Heart right ventricle (tissue), 16 donors: ENCODE measurements at regions not wholly inside any gene's neighbourhood (a gene's known extent, or its start where the extent isn't known, plus 50 kb on each side); places are given as distances from the start of the nearest gene placed in this dataset.
"Not testable (repeated sequence)": the region's sequence is repeated elsewhere in the genome, so short reads cannot be mapped to it uniquely, and the experiment has no call there.

Source experiments
- ATAC-seq, 8 donors: fragments of 200-7000 bp; cut with Tn5 transposase; one replicate each; pipeline ENCODE4 v1.9.1; 2020; ENCODE audit warnings: mild to moderate bottlenecking in 8 of 8, moderate library complexity in 8 of 8, moderate number of reproducible peaks in 1 of 8
- DNase-seq, 2 donors: peaks; one replicate each; pipeline ENCODE4 v3.0.0-alpha.2; 2020
- H3K27ac ChIP-seq, 10 donors: fragments of 200-600 bp; sonication (generic) in 2 of 10; one replicate each; pipeline versions ENCODE4 v1.5.0 to v1.8.0; 2020 to 2022; ENCODE audit warnings: mild to moderate bottlenecking in 3 of 10
- H3K27me3 ChIP-seq, 7 donors: fragments of 200-600 bp; one replicate each; pipeline ENCODE4 v1.8.0; 2021 to 2022; ENCODE audit warnings: mild to moderate bottlenecking in 2 of 7
- H3K36me3 ChIP-seq, 9 donors: fragments of 200-600 bp; sonication (generic) in 1 of 9; one replicate each; pipeline versions ENCODE4 v1.5.0 to v1.8.0; 2020 to 2022; ENCODE audit warnings: mild to moderate bottlenecking in 2 of 9
- H3K4me1 ChIP-seq, 9 donors: fragments of 200-600 bp; sonication (generic) in 1 of 9; one replicate each; pipeline versions ENCODE4 v1.5.0 to v1.8.0; 2020 to 2022; ENCODE audit warnings: mild to moderate bottlenecking in 4 of 9
- H3K4me3 ChIP-seq, 10 donors: fragments of 200-600 bp; sonication (generic) in 2 of 10; one replicate each; pipeline versions ENCODE4 v1.5.0 to v1.8.0; 2020 to 2022; ENCODE audit warnings: mild to moderate bottlenecking in 7 of 10, moderate library complexity in 2 of 10
- H3K9me3 ChIP-seq, 11 donors: fragments of 200-600 bp in 10 of 11; sonication (generic) in 2 of 11; one replicate each; pipeline versions ENCODE4 v1.5.0 to v1.8.0; 2013 to 2022; ENCODE audit warnings: mild to moderate bottlenecking in 2 of 11, control low read depth in 1 of 11, moderate library complexity in 1 of 11
- WGBS, 2 donors: extraction: QIAGEN DNeasy Blood & Tissue Kit; methylation state at CpG; one replicate each; pipeline ENCODE4 v1.1.7; 2013; ENCODE audit warnings: inconsistent platforms in 1 of 2; 5-methylcytosine and 5-hydroxymethylcytosine counted together
- intact Hi-C, 10 donors: fragments of 100-400 bp; cut with DNase I; formaldehyde crosslinking; loops; one replicate each; pipeline versions ENCODE4 v1.11.1 to v1.14.2; 2022
- TF ChIP-seq, protein P1 (sequence below), 9 donors: fragments of 200-600 bp; sonication (generic) in 2 of 9; IDR thresholded peaks; one replicate each; pipeline versions ENCODE4 v1.5.0 to v1.8.0; 2021 to 2022; ENCODE audit warnings: antibody characterized with exemption in 9 of 9, mild to moderate bottlenecking in 5 of 9, moderate library complexity in 1 of 9
- donor health status: Arrhythmogenic right ventricular cardiomyopathy.
- donor health status: ischemic (EF 13 %, LVEDD 7.1; RV severe dilation, severe dysfunction).
- donor health status: healthy with polysubstance abuse.
- donor health status: DM: no; HTN: yes; CAD: no.
- donor health status: DM: no; HTN: no; CAD: no.
- donor health status: ischemic (EF 25% LVEDD 6.9; RV normal size, moderate dysfunction).
- donor health status: ischemic (EF 25% LVEDD 5.7; RV mildly dilated, moderate dysfunction).
- donor health status: healthy.
- donor health status: DM: yes; HTN: yes; CAD: no.
- donor health status: Ischemic cardiomyopathy.
- donor health status: ischemic (EF 35%, LVEDD 5.7; RV mildly dilated, moderate dysfunction).
- donor health status: nonischemic (EF 11% LVEDD 7.7; RV severe dilation, severe dysfunction).
- donor health status: DM: yes; HTN: yes; CAD: no.
- donor health status: PGD.
- donor health status: ischemic (EF 29% LVEDD 5.4; RV normal size, mild dysfunction).
- donor health status: nonischemic (EF 23%, LVEDD 6.1; RV moderate dilation, normal function).

- Histone ChIP-seq H3K4me3 (peak overlapping the region in 9 of 10 donors; percentile 28 to 67 (median 65)), H3K27ac (peak overlapping the region in 9 of 10 donors; percentile 38 to 90 (median 79)), H3K9me3 (no peaks in the 10 kb centered on the region), H3K27me3 (no peaks in the 10 kb centered on the region), H3K36me3 (no peaks in the 10 kb centered on the region), H3K4me1 (peaks cover 0 to 54% (median 14%) of the 10 kb centered on the region in 9 donors)
- no peak for ATAC-seq
- WGBS, 2 donors, result 49 to 55% methylated on average over 7 of the region's 7 CpGs
- DNase-seq, result no peak
- TF ChIP-seq, protein P1, sequence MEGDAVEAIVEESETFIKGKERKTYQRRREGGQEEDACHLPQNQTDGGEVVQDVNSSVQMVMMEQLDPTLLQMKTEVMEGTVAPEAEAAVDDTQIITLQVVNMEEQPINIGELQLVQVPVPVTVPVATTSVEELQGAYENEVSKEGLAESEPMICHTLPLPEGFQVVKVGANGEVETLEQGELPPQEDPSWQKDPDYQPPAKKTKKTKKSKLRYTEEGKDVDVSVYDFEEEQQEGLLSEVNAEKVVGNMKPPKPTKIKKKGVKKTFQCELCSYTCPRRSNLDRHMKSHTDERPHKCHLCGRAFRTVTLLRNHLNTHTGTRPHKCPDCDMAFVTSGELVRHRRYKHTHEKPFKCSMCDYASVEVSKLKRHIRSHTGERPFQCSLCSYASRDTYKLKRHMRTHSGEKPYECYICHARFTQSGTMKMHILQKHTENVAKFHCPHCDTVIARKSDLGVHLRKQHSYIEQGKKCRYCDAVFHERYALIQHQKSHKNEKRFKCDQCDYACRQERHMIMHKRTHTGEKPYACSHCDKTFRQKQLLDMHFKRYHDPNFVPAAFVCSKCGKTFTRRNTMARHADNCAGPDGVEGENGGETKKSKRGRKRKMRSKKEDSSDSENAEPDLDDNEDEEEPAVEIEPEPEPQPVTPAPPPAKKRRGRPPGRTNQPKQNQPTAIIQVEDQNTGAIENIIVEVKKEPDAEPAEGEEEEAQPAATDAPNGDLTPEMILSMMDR (IDR thresholded peaks at IDR 0.05), result no peak
- intact Hi-C loops, result loop anchor here in 4 of 10 donors (10.0 kb wide), 4 partner anchors 344 to 1106 kb away; partner anchors contain the start of gene ZNF184 (in 2 of the 4)
Measured at GRCh38 chr6:27130668-27131428, 116.7 kb upstream of the PRSS16 start.

DNA sequence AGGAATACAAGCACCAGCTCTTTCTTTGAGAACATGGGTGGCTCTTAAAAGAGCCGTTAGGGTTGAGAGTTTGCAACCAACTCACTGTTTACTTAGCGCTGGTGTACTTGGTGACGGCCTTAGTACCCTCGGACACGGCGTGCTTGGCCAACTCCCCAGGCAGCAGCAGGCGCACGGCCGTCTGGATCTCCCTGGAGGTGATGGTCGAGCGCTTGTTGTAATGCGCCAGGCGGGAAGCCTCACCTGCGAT is 115.3 kb upstream of the PRSS16 start:
- Histone ChIP-seq H3K27ac (peak overlapping the region; percentile 11 to 90 (median 79)), H3K4me3 (peak overlapping the region; percentile 30 to 67 (median 64)), H3K4me1 (peaks cover 0 to 47% (median 14%) of the 10 kb centered on the region in 9 donors)
- H3K27me3 ChIP-seq, H3K36me3 ChIP-seq, H3K9me3 ChIP-seq, DNase-seq: not testable (repeated sequence)
- ATAC-seq, result peak in 2 of 8 donors; percentile 0 to 4
- WGBS, 2 donors, result 0% methylated on average over 14 of the region's 14 CpGs
- intact Hi-C loops, result loop anchor here in 5 of 10 donors (2.0 to 10.0 kb wide), 5 partner anchors 15 to 1107 kb away; partner anchors contain the start of gene ZNF184 (in 2 of the 5)

DNA sequence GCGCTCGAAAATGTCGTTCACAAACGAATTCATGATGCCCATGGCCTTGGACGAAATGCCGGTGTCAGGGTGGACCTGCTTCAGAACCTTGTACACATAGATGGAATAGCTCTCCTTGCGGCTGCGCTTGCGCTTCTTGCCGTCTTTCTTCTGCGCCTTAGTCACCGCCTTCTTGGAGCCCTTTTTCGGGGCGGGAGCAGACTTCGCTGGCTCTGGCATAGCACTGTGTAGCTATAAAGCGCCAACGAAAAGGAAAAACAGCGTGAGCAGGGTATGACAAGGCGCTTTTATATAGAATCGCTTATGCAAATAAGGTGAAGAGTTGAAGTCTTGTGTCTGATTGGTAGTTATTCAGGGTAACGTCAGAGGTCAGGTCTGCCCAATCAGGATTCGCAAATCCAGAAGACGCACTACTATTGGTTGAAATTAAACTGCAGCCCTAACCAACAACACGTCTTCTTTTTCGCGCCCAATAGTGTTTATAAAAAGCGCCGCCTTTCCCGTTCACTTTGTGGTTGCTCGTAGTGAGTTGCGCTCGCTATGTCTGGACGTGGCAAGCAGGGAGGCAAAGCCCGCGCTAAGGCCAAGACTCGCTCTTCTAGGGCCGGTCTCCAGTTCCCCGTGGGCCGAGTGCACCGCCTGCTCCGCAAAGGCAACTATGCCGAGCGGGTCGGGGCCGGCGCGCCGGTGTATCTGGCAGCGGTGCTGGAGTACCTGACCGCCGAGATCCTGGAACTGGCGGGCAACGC is 114.8 kb upstream of the PRSS16 start:
- peak; percentile 95 to 97 (median 96) for ATAC-seq
- intact Hi-C loops, result loop anchor here in 5 of 10 donors (2.0 to 10.0 kb wide), 5 partner anchors 14 to 1108 kb away; partner anchors contain the start of gene ZNF184 (in 2 of the 5)
- WGBS, 2 donors, result 0 to 1% methylated on average over 53 of the region's 53 CpGs

GRCh38 chr6:27133281-27134227 is 113.9 kb upstream of the PRSS16 start:
- ATAC-seq (peak in 3 of 8 donors; percentile 2 to 24 (median 12)), DNase-seq (peak in 1 of 2 donors; percentile 64)
- intact Hi-C loops, result loop anchor here in 5 of 10 donors (2.0 to 10.0 kb wide), 5 partner anchors 13 to 1109 kb away; partner anchors contain the start of gene ZNF184 (in 2 of the 5)
- Histone ChIP-seq H3K27me3 (no peaks in the 10 kb centered on the region), H3K4me3 (peak overlapping the region; percentile 31 to 67 (median 64)), H3K36me3 (peaks cover 0 to 4% (median 0%) of the 10 kb centered on the region in 9 donors), H3K4me1 (peaks cover 0 to 46% (median 15%) of the 10 kb centered on the region in 9 donors), H3K27ac (peak overlapping the region in 8 of 10 donors; percentile 41 to 90 (median 80)), H3K9me3 (no peaks in the 10 kb centered on the region)
- WGBS, 2 donors, result 4 to 9% methylated on average over 43 of the region's 43 CpGs
- TF ChIP-seq, protein P1 (IDR thresholded peaks at IDR 0.05), result no peak

More for the DNA sequence above, 114.8 kb upstream of the PRSS16 start:
- peak; percentile 72 to 91 for DNase-seq
- H3K4me1 ChIP-seq, result peaks cover 0 to 42% (median 14%) of the 10 kb centered on the region in 9 donors
- H3K27ac ChIP-seq, result peak overlapping the region; percentile 11 to 90 (median 79)
- H3K36me3 ChIP-seq, result peaks cover 0 to 4% (median 0%) of the 10 kb centered on the region in 9 donors
- H3K9me3 ChIP-seq, result no peaks in the 10 kb centered on the region
- peak overlapping the region; percentile 31 to 67 (median 64) for H3K4me3 ChIP-seq
- H3K27me3 ChIP-seq, result no peaks in the 10 kb centered on the region
- TF ChIP-seq, protein P1 (IDR thresholded peaks at IDR 0.05), result peak in 1 of 9 donors; percentile 6
